MV-4-11 (cell line): ENCODE measurements at regions not wholly inside any gene's neighbourhood (a gene's known extent, or its start where the extent isn't known, plus 50 kb on each side); places are given as distances from the start of the nearest gene placed in this dataset.

Source experiments
- DNase-seq: peaks from one replicate; lab custom pipeline; 2025; lab: John Stamatoyannopoulos, UW

- DNase-seq = no peak
These were observed 446.8 kb upstream of the CDH18 start for GRCh38 chr5:20434786-20435185.

GRCh38 chr5:20420991-20421595 is 433.1 kb upstream of the CDH18 start:
- no peak for DNase-seq
